Colonic mucosa (tissue), 4 donors: ENCODE measurements at regions not wholly inside any gene's neighbourhood (a gene's known extent, or its start where the extent isn't known, plus 50 kb on each side); places are given as distances from the start of the nearest gene placed in this dataset.
A peak's percentile ranks its signal among the peaks of the same experiment; 100 is the strongest.

ENCODE experiments used
- DNase-seq: peaks from one replicate; pipeline ENCODE4 v3.0.0-alpha.2; 2020
- H3K27ac ChIP-seq: fragments of 200-600 bp; one replicate; pipeline ENCODE4 v1.8.0; 2021
- H3K27me3 ChIP-seq: fragments of 200-600 bp; one replicate; pipeline ENCODE4 v1.8.0; 2021
- H3K36me3 ChIP-seq: fragments of 200-600 bp; one replicate; pipeline ENCODE4 v1.8.0; 2021
- H3K4me1 ChIP-seq: fragments of 200-600 bp; one replicate; pipeline ENCODE4 v1.8.0; 2021; ENCODE audit warnings: mild to moderate bottlenecking
- H3K4me3 ChIP-seq: fragments of 200-600 bp; one replicate; pipeline ENCODE4 v1.8.0; 2021
- H3K9ac ChIP-seq, 2 donors: one replicate each; pipeline ENCODE4 v1.7.0; 2013; ENCODE audit warnings: control low read depth in 2 of 2, low read depth in 2 of 2, low read length in 2 of 2
- H3K9me3 ChIP-seq: fragments of 200-600 bp; one replicate; pipeline ENCODE4 v1.8.0; 2021
- intact Hi-C: fragments of 100-400 bp; cut with DNase I; formaldehyde crosslinking; loops from one replicate; pipeline ENCODE4 v1.14.1; 2022
- TF ChIP-seq, protein P1 (sequence below): fragments of 200-600 bp; IDR thresholded peaks from one replicate; pipeline ENCODE4 v1.8.0; 2022; ENCODE audit warnings: antibody characterized with exemption, mild to moderate bottlenecking
- donor health status: healthy.
- donor health status: DM: no; HTN: no; CAD: no.
- donor health status: DM: no; HTN: no; CAD: no.

DNA sequence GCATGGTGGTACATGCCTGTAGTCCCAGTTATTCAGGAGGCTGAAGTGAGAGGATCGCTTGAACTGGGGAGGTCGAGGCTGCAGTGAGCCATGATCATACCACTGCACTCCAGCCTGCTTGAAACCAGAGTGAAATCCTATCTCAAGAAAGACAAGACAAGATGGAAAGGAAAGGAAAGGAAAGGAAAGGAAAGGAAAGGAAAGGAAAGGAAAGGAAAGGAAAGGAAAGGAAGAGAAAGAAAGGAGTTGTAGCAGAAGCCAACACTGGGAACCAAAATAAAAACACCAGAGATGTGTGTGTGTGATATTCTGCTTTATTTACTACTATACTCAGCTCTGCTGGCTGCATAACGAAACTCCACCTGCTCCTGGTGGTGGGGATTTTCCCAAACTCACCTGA is 115.3 kb downstream of the DRD1 start:
- intact Hi-C loops, result no loop called here

GRCh38 chr5:175328176-175328575 is 115.8 kb downstream of the DRD1 start:
- H3K27me3 ChIP-seq, result no peaks in the 10 kb centered on the region
- H3K27ac ChIP-seq, result no peak overlapping the region
- no peaks in the 10 kb centered on the region for H3K4me1 ChIP-seq
- H3K9me3 ChIP-seq, result no peaks in the 10 kb centered on the region
- no peak overlapping the region for H3K9ac ChIP-seq
- no peaks in the 10 kb centered on the region for H3K36me3 ChIP-seq
- TF ChIP-seq, protein P1, sequence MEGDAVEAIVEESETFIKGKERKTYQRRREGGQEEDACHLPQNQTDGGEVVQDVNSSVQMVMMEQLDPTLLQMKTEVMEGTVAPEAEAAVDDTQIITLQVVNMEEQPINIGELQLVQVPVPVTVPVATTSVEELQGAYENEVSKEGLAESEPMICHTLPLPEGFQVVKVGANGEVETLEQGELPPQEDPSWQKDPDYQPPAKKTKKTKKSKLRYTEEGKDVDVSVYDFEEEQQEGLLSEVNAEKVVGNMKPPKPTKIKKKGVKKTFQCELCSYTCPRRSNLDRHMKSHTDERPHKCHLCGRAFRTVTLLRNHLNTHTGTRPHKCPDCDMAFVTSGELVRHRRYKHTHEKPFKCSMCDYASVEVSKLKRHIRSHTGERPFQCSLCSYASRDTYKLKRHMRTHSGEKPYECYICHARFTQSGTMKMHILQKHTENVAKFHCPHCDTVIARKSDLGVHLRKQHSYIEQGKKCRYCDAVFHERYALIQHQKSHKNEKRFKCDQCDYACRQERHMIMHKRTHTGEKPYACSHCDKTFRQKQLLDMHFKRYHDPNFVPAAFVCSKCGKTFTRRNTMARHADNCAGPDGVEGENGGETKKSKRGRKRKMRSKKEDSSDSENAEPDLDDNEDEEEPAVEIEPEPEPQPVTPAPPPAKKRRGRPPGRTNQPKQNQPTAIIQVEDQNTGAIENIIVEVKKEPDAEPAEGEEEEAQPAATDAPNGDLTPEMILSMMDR, result no peak
- no peak for DNase-seq
- intact Hi-C loops, result no loop called here
- H3K4me3 ChIP-seq, result no peak overlapping the region

More for the DNA sequence above, 115.3 kb downstream of the DRD1 start:
- Histone ChIP-seq H3K27ac (no peak overlapping the region), H3K36me3 (no peaks in the 10 kb centered on the region), H3K4me1 (no peaks in the 10 kb centered on the region), H3K9me3 (no peaks in the 10 kb centered on the region), H3K9ac (no peak overlapping the region), H3K27me3 (no peaks in the 10 kb centered on the region), H3K4me3 (no peak overlapping the region)
- DNase-seq, result no peak
- TF ChIP-seq, protein P1, result no peak

GRCh38 chr5:175325681-175326080 is 118.3 kb downstream of the DRD1 start:
- Histone ChIP-seq H3K36me3 (no peaks in the 10 kb centered on the region), H3K27ac (no peak overlapping the region), H3K27me3 (no peaks in the 10 kb centered on the region), H3K9me3 (no peaks in the 10 kb centered on the region), H3K4me1 (no peaks in the 10 kb centered on the region), H3K4me3 (no peak overlapping the region), H3K9ac (no peak overlapping the region)
- intact Hi-C loops, result no loop called here
- DNase-seq, result no peak
- TF ChIP-seq, protein P1, result no peak

DNA sequence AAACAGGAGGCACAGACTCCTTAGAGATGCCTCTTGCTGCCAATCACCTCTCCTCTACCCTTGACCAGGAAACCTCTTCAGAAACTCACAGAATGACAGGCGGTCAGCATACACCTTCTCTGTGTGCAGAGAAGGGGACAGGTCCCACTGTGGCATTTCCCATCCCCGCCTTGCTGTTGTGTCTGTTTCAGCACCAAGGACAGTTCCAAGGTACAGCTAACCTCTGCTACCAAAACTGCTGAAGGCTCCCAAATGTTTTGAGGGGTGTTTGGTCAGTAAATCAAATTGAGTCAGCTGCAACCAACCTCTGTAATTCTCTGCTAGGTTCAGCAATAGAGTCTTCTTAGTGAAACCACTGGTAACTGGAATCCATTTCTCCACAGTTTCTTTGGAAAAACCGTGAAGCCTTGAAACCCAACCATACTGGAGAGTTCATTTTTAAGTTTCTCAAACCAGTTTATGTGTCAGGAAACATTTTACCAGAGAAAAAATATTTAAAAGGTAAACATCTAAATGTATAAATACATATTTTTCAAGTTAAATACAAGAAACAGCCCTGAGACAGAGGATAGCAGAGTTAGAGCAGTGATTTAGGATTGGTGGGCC is 122.0 kb downstream of the DRD1 start:
- peak; percentile 18 for DNase-seq
- no peaks in the 10 kb centered on the region for H3K27me3 ChIP-seq
- H3K36me3 ChIP-seq, result no peaks in the 10 kb centered on the region
- no peak overlapping the region for H3K9ac ChIP-seq
- intact Hi-C loops, result no loop called here
- no peaks in the 10 kb centered on the region for H3K4me1 ChIP-seq
- TF ChIP-seq, protein P1, result no peak
- H3K27ac ChIP-seq, result no peak overlapping the region
- no peaks in the 10 kb centered on the region for H3K9me3 ChIP-seq
- no peak overlapping the region for H3K4me3 ChIP-seq

DNA sequence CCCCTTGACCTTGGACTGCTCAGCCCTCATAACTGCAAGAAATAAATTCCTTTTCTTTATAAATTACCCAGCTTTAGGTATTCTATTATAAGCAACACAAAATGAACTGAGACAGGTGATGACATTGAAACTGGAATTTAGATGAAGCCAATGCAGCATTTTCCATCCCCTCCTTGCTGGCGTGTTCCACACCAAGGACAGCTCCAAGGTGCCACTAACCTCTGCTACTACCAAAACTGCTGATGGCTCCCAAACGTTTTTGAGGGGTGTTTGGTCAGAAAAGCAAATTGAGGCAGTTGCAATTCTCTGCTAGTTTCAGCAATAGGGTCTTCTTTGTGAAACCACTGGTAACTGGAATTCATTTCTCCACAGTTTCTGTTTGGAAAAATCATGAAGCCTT is 124.8 kb downstream of the DRD1 start:
- no peaks in the 10 kb centered on the region for H3K9me3 ChIP-seq
- no peaks in the 10 kb centered on the region for H3K4me1 ChIP-seq
- no peaks in the 10 kb centered on the region for H3K27me3 ChIP-seq
- H3K9ac ChIP-seq, result no peak overlapping the region
- DNase-seq, result no peak
- intact Hi-C loops, result no loop called here
- H3K4me3 ChIP-seq, result no peak overlapping the region
- TF ChIP-seq, protein P1, result no peak
- no peak overlapping the region for H3K27ac ChIP-seq
- no peaks in the 10 kb centered on the region for H3K36me3 ChIP-seq
